KMS-11 (cell line): ENCODE measurements at regions not wholly inside any gene's neighbourhood (a gene's known extent, or its start where the extent isn't known, plus 50 kb on each side); places are given as distances from the start of the nearest gene placed in this dataset.

Experiments
- H2AFZ ChIP-seq: fragments of 200-600 bp; sonication (generic); 2 replicates; pipeline ENCODE4 v1.6.1; 2016; ENCODE audit warnings: antibody characterized with exemption, mixed run types, low read depth
- H3K27ac ChIP-seq: fragments of 200-600 bp; sonication (generic); 2 replicates; pipeline ENCODE4 v1.6.1; 2016; ENCODE audit warnings: mild to moderate bottlenecking, mixed run types
- H3K27me3 ChIP-seq: fragments of 200-600 bp; sonication (generic); 2 replicates; pipeline ENCODE4 v1.6.1; 2017; ENCODE audit warnings: mild to moderate bottlenecking, low read depth, mixed run types, moderate library complexity; ENCODE audit not compliant: insufficient read depth
- H3K36me3 ChIP-seq: fragments of 200-600 bp; sonication (generic); 2 replicates; pipeline ENCODE4 v1.6.1; 2017; ENCODE audit warnings: mild to moderate bottlenecking, mixed run types; ENCODE audit not compliant: insufficient read depth
- H3K4me1 ChIP-seq: fragments of 200-600 bp; sonication (generic); 2 replicates; pipeline ENCODE4 v1.6.1; 2016; ENCODE audit warnings: mild to moderate bottlenecking, low read depth, mixed run types; ENCODE audit not compliant: poor library complexity, severe bottlenecking
- H3K4me2 ChIP-seq: fragments of 200-600 bp; sonication (generic); 2 replicates; pipeline ENCODE4 v1.7.0; 2016; ENCODE audit warnings: mild to moderate bottlenecking, mixed run types
- H3K4me3 ChIP-seq: fragments of 200-600 bp; sonication (generic); IDR thresholded peaks from 2 replicates; pipeline ENCODE4 v1.6.1; 2017; ENCODE audit warnings: low read depth, low read length, mixed read lengths; ENCODE audit not compliant: insufficient read depth
- H3K79me2 ChIP-seq: fragments of 200-600 bp; sonication (generic); 2 replicates; pipeline ENCODE4 v1.6.1; 2016; ENCODE audit warnings: low read depth, mixed run types; ENCODE audit not compliant: insufficient read depth
- H3K9ac ChIP-seq: fragments of 200-600 bp; sonication (generic); 2 replicates; pipeline ENCODE4 v1.6.1; 2016; ENCODE audit warnings: mild to moderate bottlenecking, mixed run types
- H4K20me1 ChIP-seq: fragments of 200-600 bp; sonication (generic); 2 replicates; pipeline ENCODE4 v1.6.1; 2016; ENCODE audit warnings: mild to moderate bottlenecking, mixed run types; ENCODE audit not compliant: insufficient read depth
- TF ChIP-seq, protein P1 (sequence below): fragments of 200-600 bp; sonication (generic); conservative IDR thresholded peaks from 2 replicates; pipeline ENCODE4 v1.6.1; 2017; ENCODE audit warnings: low read depth, mild to moderate bottlenecking, antibody characterized with exemption, low read length, moderate library complexity, mixed read lengths

DNA sequence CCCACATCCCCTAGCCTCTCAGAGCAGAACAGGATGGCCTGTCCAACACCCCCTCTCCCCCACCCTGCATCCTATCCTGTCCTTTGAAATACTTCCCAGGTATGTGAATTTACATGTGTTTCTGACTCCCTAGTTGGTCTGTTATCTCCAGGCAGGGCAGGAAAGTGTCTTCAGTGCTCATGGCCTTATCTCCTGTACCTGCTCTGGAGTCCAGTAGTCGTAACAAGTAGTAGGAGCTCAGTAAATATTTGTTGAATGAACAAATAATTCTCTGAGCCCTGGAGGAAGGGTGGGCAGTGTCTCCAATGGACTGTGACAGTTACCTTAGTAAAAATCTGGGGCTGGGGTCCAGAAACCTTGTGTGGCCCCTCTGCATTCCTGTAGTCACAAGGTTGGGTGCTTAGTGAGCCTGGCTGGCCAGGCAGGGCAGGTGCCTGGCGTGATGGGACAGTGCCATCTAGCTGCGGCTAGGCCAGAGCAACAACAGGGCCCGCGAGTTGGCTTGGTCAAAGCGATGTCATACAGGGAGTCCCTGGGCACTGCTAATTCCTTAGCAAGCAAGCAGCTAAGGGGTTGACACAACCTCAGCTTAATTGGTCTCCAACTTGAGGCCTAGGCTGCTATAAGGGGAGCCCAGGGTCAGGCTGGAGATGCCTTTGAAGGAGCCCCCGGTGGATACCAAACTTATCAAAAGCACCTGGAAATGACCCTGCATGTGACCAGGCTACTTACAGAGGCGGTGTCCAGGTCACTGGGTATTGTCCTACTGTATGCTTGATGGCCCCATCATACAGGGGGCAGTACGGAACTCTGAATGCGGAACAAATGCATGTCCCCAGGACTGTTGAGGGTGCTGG is 89.0 kb upstream of the PPM1J start:
- Histone ChIP-seq H3K9ac (no peak overlapping the region), H3K79me2 (no peaks in the 10 kb centered on the region), H3K4me3 (no peak overlapping the region), H2AFZ (no peak overlapping the region), H3K4me1 (no peaks in the 10 kb centered on the region), H3K36me3 (no peaks in the 10 kb centered on the region), H4K20me1 (no peaks in the 10 kb centered on the region), H3K27ac (no peak overlapping the region), H3K27me3 (no peaks in the 10 kb centered on the region), H3K4me2 (no peak overlapping the region)
- TF ChIP-seq, protein P1, sequence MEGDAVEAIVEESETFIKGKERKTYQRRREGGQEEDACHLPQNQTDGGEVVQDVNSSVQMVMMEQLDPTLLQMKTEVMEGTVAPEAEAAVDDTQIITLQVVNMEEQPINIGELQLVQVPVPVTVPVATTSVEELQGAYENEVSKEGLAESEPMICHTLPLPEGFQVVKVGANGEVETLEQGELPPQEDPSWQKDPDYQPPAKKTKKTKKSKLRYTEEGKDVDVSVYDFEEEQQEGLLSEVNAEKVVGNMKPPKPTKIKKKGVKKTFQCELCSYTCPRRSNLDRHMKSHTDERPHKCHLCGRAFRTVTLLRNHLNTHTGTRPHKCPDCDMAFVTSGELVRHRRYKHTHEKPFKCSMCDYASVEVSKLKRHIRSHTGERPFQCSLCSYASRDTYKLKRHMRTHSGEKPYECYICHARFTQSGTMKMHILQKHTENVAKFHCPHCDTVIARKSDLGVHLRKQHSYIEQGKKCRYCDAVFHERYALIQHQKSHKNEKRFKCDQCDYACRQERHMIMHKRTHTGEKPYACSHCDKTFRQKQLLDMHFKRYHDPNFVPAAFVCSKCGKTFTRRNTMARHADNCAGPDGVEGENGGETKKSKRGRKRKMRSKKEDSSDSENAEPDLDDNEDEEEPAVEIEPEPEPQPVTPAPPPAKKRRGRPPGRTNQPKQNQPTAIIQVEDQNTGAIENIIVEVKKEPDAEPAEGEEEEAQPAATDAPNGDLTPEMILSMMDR: peak; percentile 51

DNA sequence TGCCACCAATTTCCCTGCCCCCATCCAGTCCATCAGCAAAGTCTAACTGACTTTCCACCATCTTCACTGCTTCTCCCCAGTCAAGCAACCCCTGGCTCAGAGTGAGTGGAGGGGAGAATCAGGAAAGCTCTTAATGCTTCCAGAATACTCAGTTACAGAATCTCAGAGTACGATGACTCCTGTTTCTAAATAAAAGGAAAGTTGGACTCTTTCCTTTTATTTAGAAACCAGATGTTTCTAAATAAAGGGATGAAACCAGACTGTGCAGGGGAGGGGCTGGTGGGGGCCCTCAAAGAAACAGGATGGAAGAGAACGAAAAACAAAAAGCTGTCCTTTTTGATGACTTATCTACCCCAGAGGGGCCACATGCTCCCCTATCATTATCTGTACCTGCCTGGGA is 85.2 kb upstream of the PPM1J start:
- Histone ChIP-seq H2AFZ (no peak overlapping the region), H3K4me3 (no peak overlapping the region), H3K79me2 (no peaks in the 10 kb centered on the region), H3K9ac (no peak overlapping the region), H3K36me3 (no peaks in the 10 kb centered on the region), H3K27me3 (no peaks in the 10 kb centered on the region), H3K27ac (no peak overlapping the region), H3K4me2 (no peak overlapping the region), H3K4me1 (no peaks in the 10 kb centered on the region), H4K20me1 (no peaks in the 10 kb centered on the region)
- TF ChIP-seq, protein P1: no peak

DNA sequence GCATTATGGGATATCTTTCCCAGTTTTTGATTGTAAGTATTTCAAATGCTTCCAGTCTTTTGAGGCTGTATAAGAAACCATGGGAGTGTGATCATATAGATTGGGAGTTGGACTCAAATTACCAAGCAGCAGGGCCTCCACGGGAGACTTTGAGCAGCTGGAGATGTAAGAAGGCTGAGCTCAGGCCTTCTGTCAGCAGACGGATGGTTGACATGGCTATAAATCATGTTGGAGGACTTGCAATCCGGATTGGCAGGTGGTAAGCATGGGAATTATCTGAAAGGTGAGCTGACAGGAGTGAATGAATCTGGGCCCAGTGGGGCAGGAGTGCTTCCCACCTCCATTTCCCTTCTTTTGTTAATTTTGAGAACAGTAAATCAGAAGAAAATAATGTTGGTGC is 83.2 kb upstream of the PPM1J start:
- Histone ChIP-seq H3K9ac (no peak overlapping the region), H3K79me2 (no peaks in the 10 kb centered on the region), H3K36me3 (no peaks in the 10 kb centered on the region), H2AFZ (no peak overlapping the region), H3K4me1 (no peaks in the 10 kb centered on the region), H4K20me1 (no peaks in the 10 kb centered on the region), H3K27ac (no peak overlapping the region), H3K4me3 (no peak overlapping the region), H3K4me2 (no peak overlapping the region), H3K27me3 (no peaks in the 10 kb centered on the region)
- TF ChIP-seq, protein P1: no peak

DNA sequence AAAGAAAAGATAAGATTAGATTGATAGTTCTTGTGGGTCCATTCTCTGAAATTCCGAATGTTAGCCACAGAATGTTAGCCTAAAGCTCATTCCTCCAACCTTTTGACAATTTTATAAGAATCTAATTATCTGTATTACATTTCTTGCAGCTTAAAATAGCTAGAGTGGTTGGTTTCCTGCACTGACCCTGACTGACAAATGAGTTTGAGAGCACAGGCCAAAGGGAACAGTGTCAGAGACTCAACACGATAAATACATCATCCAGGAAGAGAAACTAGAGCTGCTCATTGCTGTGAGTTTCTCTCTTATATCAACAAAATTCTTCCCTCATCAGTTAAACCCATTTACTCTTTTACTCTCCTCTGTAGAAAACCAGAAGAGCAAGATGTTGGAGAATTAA is 82.1 kb upstream of the PPM1J start:
- Histone ChIP-seq H3K4me2 (no peak overlapping the region), H3K27me3 (no peaks in the 10 kb centered on the region), H3K27ac (no peak overlapping the region), H2AFZ (no peak overlapping the region), H3K36me3 (no peaks in the 10 kb centered on the region), H3K4me3 (no peak overlapping the region), H3K4me1 (no peaks in the 10 kb centered on the region), H3K79me2 (no peaks in the 10 kb centered on the region), H4K20me1 (no peaks in the 10 kb centered on the region), H3K9ac (no peak overlapping the region)
- TF ChIP-seq, protein P1: no peak
